ENCODE measurements at regions not wholly inside any gene's neighbourhood (a gene's known extent, or its start where the extent isn't known, plus 50 kb on each side); places are given as distances from the start of the nearest gene placed in this dataset.

DNA sequence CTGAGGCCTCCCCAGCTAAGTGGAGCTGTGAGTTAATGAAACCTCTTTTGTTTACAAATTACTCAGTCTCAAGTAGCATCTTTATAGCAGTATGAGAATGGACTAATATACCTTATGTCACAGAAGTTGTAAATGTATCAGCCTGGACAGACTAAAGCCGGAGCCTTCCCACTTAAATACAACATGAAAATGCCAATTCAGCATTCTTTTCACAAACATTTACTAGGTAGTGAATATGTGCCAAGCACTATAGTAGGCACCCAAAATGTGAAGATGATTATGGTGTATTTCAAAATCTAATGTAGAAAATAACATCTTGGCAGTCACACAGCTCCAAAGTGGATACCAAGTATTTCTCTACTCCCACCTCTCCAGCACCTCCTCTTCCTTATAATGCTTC is 693.0 kb downstream of the KCNJ2 start:
- TF ChIP-seq, protein P1, sequence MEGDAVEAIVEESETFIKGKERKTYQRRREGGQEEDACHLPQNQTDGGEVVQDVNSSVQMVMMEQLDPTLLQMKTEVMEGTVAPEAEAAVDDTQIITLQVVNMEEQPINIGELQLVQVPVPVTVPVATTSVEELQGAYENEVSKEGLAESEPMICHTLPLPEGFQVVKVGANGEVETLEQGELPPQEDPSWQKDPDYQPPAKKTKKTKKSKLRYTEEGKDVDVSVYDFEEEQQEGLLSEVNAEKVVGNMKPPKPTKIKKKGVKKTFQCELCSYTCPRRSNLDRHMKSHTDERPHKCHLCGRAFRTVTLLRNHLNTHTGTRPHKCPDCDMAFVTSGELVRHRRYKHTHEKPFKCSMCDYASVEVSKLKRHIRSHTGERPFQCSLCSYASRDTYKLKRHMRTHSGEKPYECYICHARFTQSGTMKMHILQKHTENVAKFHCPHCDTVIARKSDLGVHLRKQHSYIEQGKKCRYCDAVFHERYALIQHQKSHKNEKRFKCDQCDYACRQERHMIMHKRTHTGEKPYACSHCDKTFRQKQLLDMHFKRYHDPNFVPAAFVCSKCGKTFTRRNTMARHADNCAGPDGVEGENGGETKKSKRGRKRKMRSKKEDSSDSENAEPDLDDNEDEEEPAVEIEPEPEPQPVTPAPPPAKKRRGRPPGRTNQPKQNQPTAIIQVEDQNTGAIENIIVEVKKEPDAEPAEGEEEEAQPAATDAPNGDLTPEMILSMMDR (IDR thresholded peaks at IDR 0.05; ENCODE audit: low read length): no peak
- TF ChIP-seq EZH2 (IDR thresholded peaks at IDR 0.05; ENCODE audit: borderline replicate concordance, low read length): no peak

Measured in OCI-LY1 (cell line).